Fibroblast of lung (primary cell): ENCODE measurements at regions not wholly inside any gene's neighbourhood (a gene's known extent, or its start where the extent isn't known, plus 50 kb on each side); places are given as distances from the start of the nearest gene placed in this dataset.

Experiments
- DNase-seq, 2 donors: peaks; one replicate each; pipeline versions ENCODE4 v3.0.0 to v3.0.0-alpha.2; 2010; ENCODE audit warnings: low read depth in 2 of 2
- H2AFZ ChIP-seq: 2 replicates; pipeline ENCODE4 v1.5.1; 2012; ENCODE audit warnings: low read length, control low read depth, inconsistent platforms
- H3K27ac ChIP-seq: 2 replicates; pipeline ENCODE4 v1.5.1; 2011; ENCODE audit warnings: low read length, control low read depth; ENCODE audit not compliant: insufficient read depth
- H3K27me3 ChIP-seq: 2 replicates; pipeline ENCODE4 v1.5.1; 2011; ENCODE audit warnings: mild to moderate bottlenecking, low read length; ENCODE audit not compliant: control insufficient read depth, insufficient read depth
- H3K36me3 ChIP-seq: 2 replicates; pipeline ENCODE4 v1.5.1; 2011; ENCODE audit warnings: low read length; ENCODE audit not compliant: control insufficient read depth, insufficient read depth
- H3K4me1 ChIP-seq: 2 replicates; pipeline ENCODE4 v1.5.1; 2011; ENCODE audit warnings: low read length; ENCODE audit not compliant: control insufficient read depth, insufficient read depth; ENCODE audit errors: extremely low read depth
- H3K4me2 ChIP-seq: 2 replicates; pipeline ENCODE4 v1.5.1; 2011; ENCODE audit warnings: low read length, control low read depth; ENCODE audit not compliant: insufficient read depth; ENCODE audit errors: extremely low read depth
- H3K4me3 ChIP-seq, 4 experiments: fragments of 200-600 bp in 1 of 4; sonication (generic) in 1 of 4; replicated peaks in 1 of 4; 2 replicates each; pipeline ENCODE4 v1.5.1; 2011 to 2016; ENCODE audit warnings: low read length in 4 of 4, low read depth in 3 of 4, mild to moderate bottlenecking in 3 of 4, control low read depth in 2 of 4, inconsistent platforms in 1 of 4, mixed read lengths in 1 of 4; ENCODE audit not compliant: insufficient read depth in 1 of 4; ENCODE audit errors: control extremely low read depth in 1 of 4
- H3K79me2 ChIP-seq: 2 replicates; pipeline ENCODE4 v1.5.1; 2012; ENCODE audit warnings: mild to moderate bottlenecking, low read length, inconsistent platforms; ENCODE audit not compliant: control insufficient read depth, insufficient read depth
- H3K9ac ChIP-seq: 2 replicates; pipeline ENCODE4 v1.5.1; 2011; ENCODE audit warnings: mild to moderate bottlenecking, low read length, control low read depth; ENCODE audit not compliant: insufficient read depth
- H3K9me3 ChIP-seq: 2 replicates; pipeline ENCODE4 v1.5.1; 2012; ENCODE audit warnings: low read depth, low read length; ENCODE audit not compliant: control insufficient read depth, insufficient read depth
- H4K20me1 ChIP-seq: 2 replicates; pipeline ENCODE4 v1.5.1; 2011; ENCODE audit warnings: low read length; ENCODE audit not compliant: control insufficient read depth, insufficient read depth; ENCODE audit errors: extremely low read depth
- CTCF ChIP-seq, 2 donors: IDR thresholded peaks in 1 of 2; conservative IDR thresholded peaks in 1 of 2; 1 replicate in 1 of 2; 2 replicates in 1 of 2; pipeline ENCODE4 v1.5.1; 2011 to 2012; ENCODE audit warnings: low read length in 2 of 2, control low read depth in 1 of 2, inconsistent platforms in 1 of 2, low read depth in 1 of 2, mild to moderate bottlenecking in 1 of 2
- EZH2 ChIP-seq: IDR thresholded peaks from 2 replicates; pipeline ENCODE4 v1.5.1; 2012; ENCODE audit warnings: low read length, control low read depth, mild to moderate bottlenecking; ENCODE audit errors: missing control alignments

- TF ChIP-seq CTCF (conservative IDR thresholded peaks at IDR 0.05 in 1 of 2, IDR thresholded peaks at IDR 0.05 in 1 of 2; ENCODE audit: low read depth in 1 of 2, low read length in 2 of 2) (no peak), EZH2 (no peak)
- H3K79me2 ChIP-seq: no peaks in the 10 kb centered on the region
- H3K9me3 ChIP-seq: no peaks in the 10 kb centered on the region
- no peak overlapping the region for H3K4me2 ChIP-seq
- H3K4me1 ChIP-seq: no peaks in the 10 kb centered on the region
- H2AFZ ChIP-seq: no peak overlapping the region
- no peaks in the 10 kb centered on the region for H3K36me3 ChIP-seq
- no peak overlapping the region for H3K9ac ChIP-seq
- no peaks in the 10 kb centered on the region for H3K27me3 ChIP-seq
- H4K20me1 ChIP-seq: no peaks in the 10 kb centered on the region
- no peak overlapping the region for H3K4me3 ChIP-seq
- H3K27ac ChIP-seq: no peak overlapping the region
- DNase-seq: no peak
Measured at GRCh38 chr9:85417674-85418073, 324.1 kb downstream of the AGTPBP1 start.

GRCh38 chr9:85416715-85417114, 325.0 kb downstream of the AGTPBP1 start:
- no peaks in the 10 kb centered on the region for H3K36me3 ChIP-seq
- TF ChIP-seq EZH2 (no peak), CTCF (conservative IDR thresholded peaks at IDR 0.05 in 1 of 2, IDR thresholded peaks at IDR 0.05 in 1 of 2; ENCODE audit: low read depth in 1 of 2, low read length in 2 of 2) (no peak)
- no peaks in the 10 kb centered on the region for H3K79me2 ChIP-seq
- H3K4me3 ChIP-seq: no peak overlapping the region
- H3K4me1 ChIP-seq: no peaks in the 10 kb centered on the region
- no peaks in the 10 kb centered on the region for H3K27me3 ChIP-seq
- H2AFZ ChIP-seq: no peak overlapping the region
- no peak overlapping the region for H3K9ac ChIP-seq
- no peaks in the 10 kb centered on the region for H4K20me1 ChIP-seq
- DNase-seq: no peak
- H3K9me3 ChIP-seq: no peaks in the 10 kb centered on the region
- H3K4me2 ChIP-seq: no peak overlapping the region
- H3K27ac ChIP-seq: no peak overlapping the region

GRCh38 chr9:85414390-85414789, 327.4 kb downstream of the AGTPBP1 start:
- no peak for DNase-seq
- no peak overlapping the region for H3K4me2 ChIP-seq
- no peaks in the 10 kb centered on the region for H3K9me3 ChIP-seq
- TF ChIP-seq CTCF (conservative IDR thresholded peaks at IDR 0.05 in 1 of 2, IDR thresholded peaks at IDR 0.05 in 1 of 2; ENCODE audit: low read depth in 1 of 2, low read length in 2 of 2) (no peak), EZH2 (no peak)
- no peak overlapping the region for H3K9ac ChIP-seq
- no peaks in the 10 kb centered on the region for H3K36me3 ChIP-seq
- no peak overlapping the region for H3K4me3 ChIP-seq
- H3K4me1 ChIP-seq: no peaks in the 10 kb centered on the region
- H2AFZ ChIP-seq: no peak overlapping the region
- H3K27me3 ChIP-seq: no peaks in the 10 kb centered on the region
- no peaks in the 10 kb centered on the region for H4K20me1 ChIP-seq
- H3K79me2 ChIP-seq: no peaks in the 10 kb centered on the region
- H3K27ac ChIP-seq: no peak overlapping the region
